GM19463 (cell line): ENCODE measurements at regions not wholly inside any gene's neighbourhood (a gene's known extent, or its start where the extent isn't known, plus 50 kb on each side); places are given as distances from the start of the nearest gene placed in this dataset.

Experiments
- ATAC-seq: cut with Tn5 transposase; IDR thresholded peaks from one replicate; pipeline ENCODE4 v1.9.1; 2021; ENCODE audit warnings: mild to moderate bottlenecking, moderate library complexity; ENCODE audit not compliant: unreplicated experiment

- ATAC-seq = peak; percentile 62
These were observed 100.8 kb downstream of the PPM1A start for GRCh38 chr14:60349663-60350365.

- no peak for ATAC-seq
These were observed 101.3 kb downstream of the PPM1A start for GRCh38 chr14:60350366-60350720.

GRCh38 chr14:60353420-60353819 lies 104.4 kb downstream of the PPM1A start:
- no peak for ATAC-seq

- ATAC-seq = no peak
These were observed 106.7 kb downstream of the PPM1A start for GRCh38 chr14:60355768-60356167.

- no peak for ATAC-seq
These were observed 107.4 kb downstream of the PPM1A start for GRCh38 chr14:60356386-60356785.

GRCh38 chr14:60356906-60357550 lies 108.0 kb downstream of the PPM1A start:
- ATAC-seq = no peak

GRCh38 chr14:60357551-60358149 lies 108.6 kb downstream of the PPM1A start:
- ATAC-seq = no peak

- no peak for ATAC-seq
These were observed 114.3 kb downstream of the PPM1A start for GRCh38 chr14:60363275-60363674.

GRCh38 chr14:60363687-60364086 lies 114.7 kb downstream of the PPM1A start:
- ATAC-seq = no peak

GRCh38 chr14:60381909-60382308 lies 104.0 kb downstream of the C14orf39 start:
- ATAC-seq = no peak
